BLaER1 treated with 17β-estradiol and CSF1 and Interleukin-3, amounts not matched to agents 10 nM and 100 nM (cell line): ENCODE measurements at regions not wholly inside any gene's neighbourhood (a gene's known extent, or its start where the extent isn't known, plus 50 kb on each side); places are given as distances from the start of the nearest gene placed in this dataset.

ENCODE experiments used
- H3K27ac ChIP-seq, 11 experiments: shearing (Covaris generic); formaldehyde crosslinking; 2 replicates each; pipeline ENCODE4 v1.8.1; 2022
- H3K27me3 ChIP-seq, 11 experiments: shearing (Covaris generic); formaldehyde crosslinking; 2 replicates each; pipeline ENCODE4 v1.8.1; 2022
- H3K36me3 ChIP-seq, 11 experiments: shearing (Covaris generic); formaldehyde crosslinking; 2 replicates each; pipeline ENCODE4 v1.8.1; 2022
- H3K4me1 ChIP-seq, 10 experiments: shearing (Covaris generic); formaldehyde crosslinking; 2 replicates each; pipeline ENCODE4 v1.8.1; 2022
- H3K4me2 ChIP-seq, 11 experiments: shearing (Covaris generic); formaldehyde crosslinking; 2 replicates each; pipeline ENCODE4 v1.8.1; 2022
- H3K4me3 ChIP-seq, 10 experiments: shearing (Covaris generic); formaldehyde crosslinking; 2 replicates each; pipeline ENCODE4 v1.8.1; 2022
- H3K9ac ChIP-seq, 11 experiments: shearing (Covaris generic); formaldehyde crosslinking; 2 replicates each; pipeline ENCODE4 v1.8.1; 2022
- H3K9me3 ChIP-seq, 11 experiments: shearing (Covaris generic); formaldehyde crosslinking; replicated peaks in 1 of 11; 2 replicates each; pipeline ENCODE4 v1.8.1; 2022
- H4K20me1 ChIP-seq, 11 experiments: shearing (Covaris generic); formaldehyde crosslinking; 2 replicates each; pipeline ENCODE4 v1.8.1; 2022
- Cebpa-rat ChIP-seq, 11 experiments: shearing (Covaris generic); IDR thresholded peaks; 2 replicates each; pipeline ENCODE4 v1.8.1; 2022

- Histone ChIP-seq H3K4me1 (peaks cover 0 to 11% (median 5%) of the 10 kb centered on the region in 10 experiments; a peak in 9 of 20 replicates), H3K9ac (peak overlapping the region in 1 of 11 experiments; percentile 3; a peak in 2 of 22 replicates), H3K27ac (no peak overlapping the region), H3K27me3 (no peaks in the 10 kb centered on the region), H3K9me3 (no peaks in the 10 kb centered on the region), H3K4me2 (peak overlapping the region in 6 of 11 experiments; percentile 9 to 49 (median 24); a peak in 8 of 22 replicates), H3K36me3 (no peaks in the 10 kb centered on the region), H4K20me1 (no peaks in the 10 kb centered on the region), H3K4me3 (no peak overlapping the region)
- no peak for TF ChIP-seq Cebpa-rat (IDR thresholded peaks at IDR 0.05)
These were observed 197.5 kb upstream of the TSC22D2 start for GRCh38 chr3:150210461-150211110.

- H4K20me1 ChIP-seq: no peaks in the 10 kb centered on the region
- no peak overlapping the region for H3K27ac ChIP-seq
- no peak for TF ChIP-seq Cebpa-rat (IDR thresholded peaks at IDR 0.05)
- H3K27me3 ChIP-seq: no peaks in the 10 kb centered on the region
- H3K36me3 ChIP-seq: no peaks in the 10 kb centered on the region
- H3K9ac ChIP-seq: no peak overlapping the region
- H3K4me2 ChIP-seq: peak overlapping the region in 1 of 11 experiments; percentile 13; a peak in 2 of 22 replicates
- peaks cover 0 to 11% (median 6%) of the 10 kb centered on the region in 10 experiments; a peak in 10 of 20 replicates for H3K4me1 ChIP-seq
- no peak overlapping the region for H3K4me3 ChIP-seq
- H3K9me3 ChIP-seq: no peaks in the 10 kb centered on the region
These were observed 204.8 kb upstream of the TSC22D2 start for GRCh38 chr3:150203273-150203672.

DNA sequence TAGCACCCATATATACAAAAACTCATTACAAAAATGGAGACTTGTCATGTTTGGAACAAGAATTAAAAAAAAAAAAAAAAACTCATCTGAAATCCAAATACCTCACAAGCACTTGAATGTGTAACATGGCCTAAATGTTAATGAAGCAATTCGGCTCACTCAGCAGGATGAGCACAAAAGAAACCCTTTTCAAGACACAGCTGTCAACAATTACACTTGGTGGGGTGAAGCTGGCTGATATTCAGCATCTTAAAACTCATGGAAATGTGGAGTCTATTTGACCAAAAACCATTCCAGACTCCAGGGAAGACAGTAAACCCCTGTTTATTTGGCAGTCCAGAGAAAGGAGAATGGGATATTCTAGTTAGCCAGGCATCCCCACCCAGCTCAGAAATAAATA is 205.4 kb upstream of the TSC22D2 start:
- Histone ChIP-seq H3K27ac (no peak overlapping the region), H3K4me2 (no peak overlapping the region), H3K27me3 (no peaks in the 10 kb centered on the region), H3K36me3 (no peaks in the 10 kb centered on the region), H3K4me1 (peaks cover 0 to 11% (median 6%) of the 10 kb centered on the region in 10 experiments; a peak in 10 of 20 replicates), H3K4me3 (no peak overlapping the region), H3K9me3 (no peaks in the 10 kb centered on the region), H3K9ac (no peak overlapping the region), H4K20me1 (no peaks in the 10 kb centered on the region)
- no peak for TF ChIP-seq Cebpa-rat (IDR thresholded peaks at IDR 0.05)

GRCh38 chr3:150194957-150195356 is 213.1 kb upstream of the TSC22D2 start:
- no peak overlapping the region for H3K9ac ChIP-seq
- H3K4me1 ChIP-seq: no peaks in the 10 kb centered on the region
- no peak overlapping the region for H3K27ac ChIP-seq
- no peak for TF ChIP-seq Cebpa-rat (IDR thresholded peaks at IDR 0.05)
- H3K27me3 ChIP-seq: no peaks in the 10 kb centered on the region
- peaks cover 0 to 10% (median under 1%) of the 10 kb centered on the region in 11 experiments; a peak in 7 of 22 replicates for H3K9me3 ChIP-seq
- H3K4me3 ChIP-seq: no peak overlapping the region
- H3K36me3 ChIP-seq: no peaks in the 10 kb centered on the region
- no peak overlapping the region for H3K4me2 ChIP-seq
- no peaks in the 10 kb centered on the region for H4K20me1 ChIP-seq

DNA sequence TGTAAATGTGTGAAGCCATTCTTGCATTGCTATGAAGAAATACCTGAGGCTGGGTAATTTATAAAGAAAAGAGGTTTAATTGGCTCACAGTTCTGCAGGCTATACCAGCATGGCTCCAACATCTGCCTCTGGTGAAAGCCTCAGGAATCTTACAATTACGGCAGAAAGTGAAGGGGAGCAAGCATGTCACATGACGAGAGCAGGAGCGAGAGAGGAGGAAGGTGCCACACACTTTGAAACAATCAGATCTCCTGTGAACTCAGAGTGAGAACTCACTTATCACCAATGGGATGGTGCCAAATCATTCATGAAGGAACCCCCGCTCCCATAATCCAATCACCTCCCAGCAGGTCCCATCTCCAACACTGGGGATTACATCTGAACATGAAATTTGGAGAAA is 213.6 kb upstream of the TSC22D2 start:
- no peaks in the 10 kb centered on the region for H3K27me3 ChIP-seq
- H3K27ac ChIP-seq: no peak overlapping the region
- H3K4me3 ChIP-seq: no peak overlapping the region
- H4K20me1 ChIP-seq: no peaks in the 10 kb centered on the region
- peaks cover 0 to 15% (median 5%) of the 10 kb centered on the region in 11 experiments; a peak in 12 of 22 replicates for H3K9me3 ChIP-seq
- H3K4me1 ChIP-seq: no peaks in the 10 kb centered on the region
- H3K4me2 ChIP-seq: no peak overlapping the region
- no peaks in the 10 kb centered on the region for H3K36me3 ChIP-seq
- no peak overlapping the region for H3K9ac ChIP-seq
- no peak for TF ChIP-seq Cebpa-rat (IDR thresholded peaks at IDR 0.05)

DNA sequence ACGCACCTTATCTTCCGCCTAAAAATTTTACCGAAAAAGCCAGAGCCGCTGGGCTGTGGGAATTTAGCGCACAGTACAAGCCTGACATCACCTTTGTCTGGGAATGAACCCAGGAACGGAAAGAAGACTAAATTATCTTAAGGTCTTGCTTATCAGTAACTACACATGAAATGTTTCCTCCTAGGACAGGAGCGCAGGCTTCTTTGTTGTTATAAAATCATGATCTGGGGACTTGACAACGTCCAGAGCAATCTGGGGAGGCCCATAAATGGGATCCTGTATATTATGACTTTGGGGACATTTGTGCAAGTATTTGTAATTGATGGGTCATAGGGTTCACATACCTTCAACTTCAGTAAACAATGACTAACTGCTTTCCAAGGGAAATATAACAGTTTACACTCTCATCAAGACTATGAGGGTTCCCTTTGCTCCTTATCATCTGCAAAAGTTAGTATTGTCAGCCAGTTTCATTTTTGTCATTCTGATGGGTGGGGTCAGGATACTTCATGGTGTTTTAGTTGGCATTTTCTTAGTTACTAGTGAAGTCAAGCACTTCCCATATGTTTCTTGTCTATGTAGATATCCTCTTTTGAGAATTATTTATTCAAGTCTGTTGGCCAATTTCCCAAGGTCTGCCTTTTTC is 213.9 kb upstream of the PFN2 start:
- Histone ChIP-seq H3K4me3 (0 out of 20 replicates have a peak overlapping the region, but pooled peaks of 1 of the 10 experiments have one; percentile 44), H3K9ac (peak overlapping the region in 2 of 11 experiments; percentile 45 to 49; a peak in 1 of 22 replicates)

GRCh38 chr3:150183678-150184425 is 213.2 kb upstream of the PFN2 start:
- Histone ChIP-seq H3K9ac (peak overlapping the region in 8 of 11 experiments; percentile 44 to 62 (median 50); a peak in 13 of 22 replicates), H3K36me3 (no peaks in the 10 kb centered on the region), H4K20me1 (no peaks in the 10 kb centered on the region), H3K27ac (no peak overlapping the region), H3K4me3 (peak overlapping the region in 9 of 10 experiments; percentile 27 to 52 (median 42); a peak in 13 of 20 replicates), H3K4me2 (peak overlapping the region; percentile 68 to 86 (median 79)), H3K9me3 (peaks cover 0 to 16% (median 7%) of the 10 kb centered on the region in 11 experiments; a peak in 11 of 22 replicates), H3K4me1 (peaks cover 0 to 6% (median 0%) of the 10 kb centered on the region in 10 experiments; a peak in 1 of 20 replicates), H3K27me3 (no peaks in the 10 kb centered on the region)
- TF ChIP-seq Cebpa-rat (IDR thresholded peaks at IDR 0.05): no peak

More for the DNA sequence above, 213.9 kb upstream of the PFN2 start:
- Histone ChIP-seq H3K4me2 (peak overlapping the region; percentile 68 to 86 (median 79); a peak in 17 of 22 replicates), H3K27me3 (no peaks in the 10 kb centered on the region), H3K4me1 (peaks cover 0 to 6% (median 0%) of the 10 kb centered on the region in 10 experiments; a peak in 1 of 20 replicates), H3K27ac (no peak overlapping the region), H4K20me1 (no peaks in the 10 kb centered on the region), H3K36me3 (no peaks in the 10 kb centered on the region), H3K9me3 (peaks cover 0 to 23% (median 13%) of the 10 kb centered on the region in 11 experiments; a peak in 14 of 22 replicates)
- no peak for TF ChIP-seq Cebpa-rat (IDR thresholded peaks at IDR 0.05)

- H4K20me1 ChIP-seq: no peaks in the 10 kb centered on the region
- peaks cover 0 to 3% (median 0%) of the 10 kb centered on the region in 11 experiments; a peak in 1 of 22 replicates for H3K9me3 ChIP-seq
- H3K27me3 ChIP-seq: no peaks in the 10 kb centered on the region
- H3K9ac ChIP-seq: no peak overlapping the region
- no peak overlapping the region for H3K27ac ChIP-seq
- H3K4me3 ChIP-seq: no peak overlapping the region
- peaks cover 0 to 6% (median 0%) of the 10 kb centered on the region in 10 experiments; a peak in 1 of 20 replicates for H3K4me1 ChIP-seq
- no peak overlapping the region for H3K4me2 ChIP-seq
- no peak for TF ChIP-seq Cebpa-rat (IDR thresholded peaks at IDR 0.05)
- no peaks in the 10 kb centered on the region for H3K36me3 ChIP-seq
These were observed 209.6 kb upstream of the PFN2 start for GRCh38 chr3:150180334-150180733.

- no peak for TF ChIP-seq Cebpa-rat (IDR thresholded peaks at IDR 0.05)
- Histone ChIP-seq H3K9me3 (peaks cover 0 to 3% (median 0%) of the 10 kb centered on the region in 11 experiments; a peak in 1 of 22 replicates), H3K4me3 (no peak overlapping the region), H3K4me2 (no peak overlapping the region), H4K20me1 (no peaks in the 10 kb centered on the region), H3K27ac (no peak overlapping the region), H3K9ac (no peak overlapping the region), H3K36me3 (no peaks in the 10 kb centered on the region), H3K4me1 (peaks cover 0 to 6% (median 0%) of the 10 kb centered on the region in 10 experiments; a peak in 1 of 20 replicates), H3K27me3 (no peaks in the 10 kb centered on the region)
These were observed 208.6 kb upstream of the PFN2 start for GRCh38 chr3:150179330-150179729.
